ENCODE measurements at regions not wholly inside any gene's neighbourhood (a gene's known extent, or its start where the extent isn't known, plus 50 kb on each side); places are given as distances from the start of the nearest gene placed in this dataset.

- no peaks in the 10 kb centered on the region for H3K4me1 ChIP-seq (ENCODE audit: control insufficient read depth, insufficient read depth, low read length)
- H3K27ac ChIP-seq (ENCODE audit: low read length) = no peak overlapping the region
- WGBS (ENCODE audit: insufficient coverage, low lambda C conversion rate) = no CpG with 5 or more reads among the region's 4 CpGs
- no peaks in the 10 kb centered on the region for H3K36me3 ChIP-seq (ENCODE audit: control insufficient read depth, insufficient read depth, low read length)
- H3K4me3 ChIP-seq (ENCODE audit: low read length) = no peak overlapping the region
- H3K27me3 ChIP-seq (ENCODE audit: control insufficient read depth, insufficient read depth, low read length) = no peaks in the 10 kb centered on the region
- no peak for DNase-seq
- no peaks in the 10 kb centered on the region for H3K9me3 ChIP-seq (ENCODE audit: control insufficient read depth, low read depth, low read length)
Measured at GRCh38 chr6:164520916-164521315, 788.5 kb downstream of the C6orf118 start.

GRCh38 chr6:164507206-164507940, 802.0 kb downstream of the C6orf118 start:
- Histone ChIP-seq H3K4me1 (ENCODE audit: control insufficient read depth, insufficient read depth, low read length) (no peaks in the 10 kb centered on the region), H3K9me3 (ENCODE audit: control insufficient read depth, low read depth, low read length) (peaks cover 7% of the 10 kb centered on the region), H3K27ac (ENCODE audit: low read length) (no peak overlapping the region), H3K4me3 (ENCODE audit: low read length) (no peak overlapping the region), H3K36me3 (ENCODE audit: control insufficient read depth, insufficient read depth, low read length) (no peaks in the 10 kb centered on the region), H3K27me3 (ENCODE audit: control insufficient read depth, insufficient read depth, low read length) (no peaks in the 10 kb centered on the region)
- no peak for DNase-seq
- WGBS (ENCODE audit: insufficient coverage, low lambda C conversion rate) = 50% methylated on average over 1 of the region's 8 CpGs

DNA sequence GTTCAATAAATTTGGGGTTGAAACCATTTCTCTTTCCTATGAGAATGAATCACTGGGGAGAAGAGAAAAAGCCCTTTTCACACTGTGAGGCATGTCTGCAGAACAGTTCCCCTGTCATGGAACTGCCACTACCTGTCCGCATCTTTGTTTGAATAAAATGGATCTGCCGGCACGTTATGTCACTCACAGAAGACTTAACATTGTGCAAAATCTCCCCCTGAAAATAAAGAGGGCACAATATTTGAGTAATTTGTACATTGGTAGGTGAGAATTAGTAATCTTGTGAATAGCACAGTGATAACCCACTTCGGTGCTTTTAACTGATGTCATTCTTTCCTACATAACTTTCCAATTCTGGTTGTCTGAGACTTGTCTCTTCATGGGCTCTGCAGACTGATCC, 804.0 kb downstream of the C6orf118 start:
- Histone ChIP-seq H3K4me1 (ENCODE audit: control insufficient read depth, insufficient read depth, low read length) (no peaks in the 10 kb centered on the region), H3K27me3 (ENCODE audit: control insufficient read depth, insufficient read depth, low read length) (no peaks in the 10 kb centered on the region), H3K4me3 (ENCODE audit: low read length) (no peak overlapping the region), H3K36me3 (ENCODE audit: control insufficient read depth, insufficient read depth, low read length) (no peaks in the 10 kb centered on the region), H3K27ac (ENCODE audit: low read length) (no peak overlapping the region), H3K9me3 (ENCODE audit: control insufficient read depth, low read depth, low read length) (peaks cover 7% of the 10 kb centered on the region)
- no peak for DNase-seq
- 100% methylated on average over 1 of the region's 4 CpGs for WGBS (ENCODE audit: insufficient coverage, low lambda C conversion rate)

GRCh38 chr6:164502833-164503232, 806.6 kb downstream of the C6orf118 start:
- no peaks in the 10 kb centered on the region for H3K4me1 ChIP-seq (ENCODE audit: control insufficient read depth, insufficient read depth, low read length)
- no peaks in the 10 kb centered on the region for H3K27me3 ChIP-seq (ENCODE audit: control insufficient read depth, insufficient read depth, low read length)
- peaks cover 7% of the 10 kb centered on the region for H3K9me3 ChIP-seq (ENCODE audit: control insufficient read depth, low read depth, low read length)
- no peaks in the 10 kb centered on the region for H3K36me3 ChIP-seq (ENCODE audit: control insufficient read depth, insufficient read depth, low read length)
- H3K27ac ChIP-seq (ENCODE audit: low read length) = no peak overlapping the region
- DNase-seq = no peak
- H3K4me3 ChIP-seq (ENCODE audit: low read length) = no peak overlapping the region
- WGBS (ENCODE audit: insufficient coverage, low lambda C conversion rate) = no CpG with 5 or more reads among the region's 6 CpGs

- no peaks in the 10 kb centered on the region for H3K4me1 ChIP-seq (ENCODE audit: control insufficient read depth, insufficient read depth, low read length)
- no peak overlapping the region for H3K27ac ChIP-seq (ENCODE audit: low read length)
- no peak for DNase-seq
- H3K27me3 ChIP-seq (ENCODE audit: control insufficient read depth, insufficient read depth, low read length) = no peaks in the 10 kb centered on the region
- H3K36me3 ChIP-seq (ENCODE audit: control insufficient read depth, insufficient read depth, low read length) = no peaks in the 10 kb centered on the region
- peaks cover 7% of the 10 kb centered on the region for H3K9me3 ChIP-seq (ENCODE audit: control insufficient read depth, low read depth, low read length)
- WGBS (ENCODE audit: insufficient coverage, low lambda C conversion rate) = 74% methylated on average over 4 of the region's 7 CpGs
- no peak overlapping the region for H3K4me3 ChIP-seq (ENCODE audit: low read length)
Measured at GRCh38 chr6:164495882-164496495, 813.4 kb downstream of the C6orf118 start.

- no peaks in the 10 kb centered on the region for H3K9me3 ChIP-seq (ENCODE audit: control insufficient read depth, low read depth, low read length)
- no peaks in the 10 kb centered on the region for H3K27me3 ChIP-seq (ENCODE audit: control insufficient read depth, insufficient read depth, low read length)
- no peak for DNase-seq
- no peaks in the 10 kb centered on the region for H3K4me1 ChIP-seq (ENCODE audit: control insufficient read depth, insufficient read depth, low read length)
- WGBS (ENCODE audit: insufficient coverage, low lambda C conversion rate) = no CpG with 5 or more reads among the region's 2 CpGs
- H3K4me3 ChIP-seq (ENCODE audit: low read length) = no peak overlapping the region
- no peaks in the 10 kb centered on the region for H3K36me3 ChIP-seq (ENCODE audit: control insufficient read depth, insufficient read depth, low read length)
- no peak overlapping the region for H3K27ac ChIP-seq (ENCODE audit: low read length)
Measured at GRCh38 chr6:164478426-164478825, 831.0 kb downstream of the C6orf118 start.

- 89% methylated on average over 1 of the region's 2 CpGs for WGBS (ENCODE audit: insufficient coverage, low lambda C conversion rate)
- Histone ChIP-seq H3K36me3 (ENCODE audit: control insufficient read depth, insufficient read depth, low read length) (no peaks in the 10 kb centered on the region), H3K27me3 (ENCODE audit: control insufficient read depth, insufficient read depth, low read length) (no peaks in the 10 kb centered on the region), H3K27ac (ENCODE audit: low read length) (no peak overlapping the region), H3K9me3 (ENCODE audit: control insufficient read depth, low read depth, low read length) (no peaks in the 10 kb centered on the region), H3K4me3 (ENCODE audit: low read length) (no peak overlapping the region), H3K4me1 (ENCODE audit: control insufficient read depth, insufficient read depth, low read length) (no peaks in the 10 kb centered on the region)
- DNase-seq = no peak
Measured at GRCh38 chr6:164477790-164478189, 831.6 kb downstream of the C6orf118 start.

GRCh38 chr6:164477101-164477500, 832.3 kb downstream of the C6orf118 start:
- no peak overlapping the region for H3K27ac ChIP-seq (ENCODE audit: low read length)
- no peak for DNase-seq
- H3K27me3 ChIP-seq (ENCODE audit: control insufficient read depth, insufficient read depth, low read length) = no peaks in the 10 kb centered on the region
- no peaks in the 10 kb centered on the region for H3K36me3 ChIP-seq (ENCODE audit: control insufficient read depth, insufficient read depth, low read length)
- H3K4me1 ChIP-seq (ENCODE audit: control insufficient read depth, insufficient read depth, low read length) = no peaks in the 10 kb centered on the region
- WGBS (ENCODE audit: insufficient coverage, low lambda C conversion rate) = 83% methylated on average over 1 of the region's 1 CpG
- H3K4me3 ChIP-seq (ENCODE audit: low read length) = no peak overlapping the region
- no peaks in the 10 kb centered on the region for H3K9me3 ChIP-seq (ENCODE audit: control insufficient read depth, low read depth, low read length)

DNA sequence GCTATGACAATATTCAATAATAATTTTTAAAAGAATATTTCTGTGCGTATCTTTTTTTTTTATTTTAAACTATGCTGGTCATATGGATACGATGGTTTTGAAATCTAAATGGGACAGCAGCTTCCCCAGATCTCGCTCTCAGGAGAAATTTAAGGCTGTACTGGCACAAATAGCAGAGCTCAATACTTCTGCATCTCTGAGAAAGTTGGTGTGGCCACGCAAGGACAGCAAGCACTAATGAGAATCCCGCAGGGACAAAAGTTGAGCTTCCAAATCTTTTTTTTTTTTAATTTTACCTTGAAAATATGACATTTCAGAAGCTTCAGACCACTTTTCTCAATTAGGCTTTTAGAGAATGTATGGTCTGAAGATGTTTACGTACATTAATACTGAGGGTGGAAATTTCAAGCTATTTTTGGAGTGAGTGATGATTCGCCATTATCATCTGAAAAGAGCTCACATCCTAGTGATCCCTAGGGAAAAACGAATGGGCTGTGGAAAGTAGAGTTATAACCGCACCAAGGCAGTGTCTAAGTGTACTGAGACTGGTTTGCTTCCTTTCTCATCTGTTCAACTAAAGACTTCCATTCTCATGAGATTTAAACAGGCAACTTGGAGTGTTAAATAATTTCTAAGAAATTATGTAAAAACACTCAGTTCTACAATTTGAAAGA, 840.0 kb downstream of the C6orf118 start:
- 94% methylated on average over 5 of the region's 9 CpGs for WGBS (ENCODE audit: insufficient coverage, low lambda C conversion rate)
- no peak for DNase-seq
- H3K27me3 ChIP-seq (ENCODE audit: control insufficient read depth, insufficient read depth, low read length) = no peaks in the 10 kb centered on the region
- H3K36me3 ChIP-seq (ENCODE audit: control insufficient read depth, insufficient read depth, low read length) = no peaks in the 10 kb centered on the region
- no peaks in the 10 kb centered on the region for H3K4me1 ChIP-seq (ENCODE audit: control insufficient read depth, insufficient read depth, low read length)
- no peak overlapping the region for H3K4me3 ChIP-seq (ENCODE audit: low read length)
- H3K9me3 ChIP-seq (ENCODE audit: control insufficient read depth, low read depth, low read length) = peaks cover 4% of the 10 kb centered on the region
- H3K27ac ChIP-seq (ENCODE audit: low read length) = no peak overlapping the region

DNA sequence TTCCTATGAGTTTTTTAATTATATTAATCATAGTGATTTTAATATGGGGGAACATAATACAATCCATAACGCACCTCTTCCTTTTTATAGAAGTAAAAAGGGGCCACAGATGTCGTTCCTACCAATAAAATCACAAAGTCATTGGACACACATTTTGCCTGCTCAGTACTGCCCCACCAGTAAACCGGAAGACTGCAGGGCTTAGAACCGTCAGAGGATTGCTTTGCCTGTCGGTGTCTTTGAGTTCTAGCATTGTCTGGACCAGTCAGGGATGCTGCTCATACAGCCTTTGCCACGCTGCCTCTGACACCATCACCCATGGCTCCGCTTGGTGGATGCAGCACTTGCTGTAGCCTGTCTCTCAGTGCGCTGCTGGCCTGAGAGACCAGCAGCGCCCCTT, 853.6 kb downstream of the C6orf118 start:
- peaks cover 3% of the 10 kb centered on the region for H3K9me3 ChIP-seq (ENCODE audit: control insufficient read depth, low read depth, low read length)
- no peak overlapping the region for H3K27ac ChIP-seq (ENCODE audit: low read length)
- no peak for DNase-seq
- H3K36me3 ChIP-seq (ENCODE audit: control insufficient read depth, insufficient read depth, low read length) = no peaks in the 10 kb centered on the region
- no peak overlapping the region for H3K4me3 ChIP-seq (ENCODE audit: low read length)
- no CpG with 5 or more reads among the region's 9 CpGs for WGBS (ENCODE audit: insufficient coverage, low lambda C conversion rate)
- no peaks in the 10 kb centered on the region for H3K27me3 ChIP-seq (ENCODE audit: control insufficient read depth, insufficient read depth, low read length)
- H3K4me1 ChIP-seq (ENCODE audit: control insufficient read depth, insufficient read depth, low read length) = no peaks in the 10 kb centered on the region
